Prostate gland (tissue), 2 donors: ENCODE measurements at regions not wholly inside any gene's neighbourhood (a gene's known extent, or its start where the extent isn't known, plus 50 kb on each side); places are given as distances from the start of the nearest gene placed in this dataset.

Experiments
- DNase-seq: peaks from one replicate; pipeline ENCODE4 v3.0.0-alpha.2; 2019; ENCODE audit warnings: low spot score
- H3K27ac ChIP-seq, 2 donors: fragments of 200-600 bp; sonication (generic); 2 replicates each; pipeline ENCODE4 v1.5.1; 2017 to 2019
- H3K27me3 ChIP-seq: fragments of 200-600 bp; sonication (generic); replicated peaks from 2 replicates; pipeline ENCODE4 v1.5.1; 2019; ENCODE audit not compliant: insufficient read depth
- H3K36me3 ChIP-seq, 2 donors: fragments of 200-600 bp; sonication (generic); 1 replicate in 1 of 2; 2 replicates in 1 of 2; pipeline versions ENCODE4 v1.5.1 to v1.8.1; 2017 to 2019
- H3K4me1 ChIP-seq: fragments of 200-600 bp; sonication (generic); replicated peaks from 2 replicates; pipeline ENCODE4 v1.5.1; 2019
- H3K4me3 ChIP-seq, 2 donors: fragments of 200-600 bp; sonication (generic); 2 replicates each; pipeline ENCODE4 v1.5.1; 2017 to 2019
- H3K9me3 ChIP-seq: fragments of 200-600 bp; sonication (generic); 2 replicates; pipeline ENCODE4 v1.5.1; 2017
- CTCF ChIP-seq, 4 experiments: fragments of 200-600 bp in 2 of 4; fragments of 450-650 bp in 2 of 4; sonication (generic) in 2 of 4; IDR thresholded peaks; 1 replicate in 3 of 4; 2 replicates in 1 of 4; pipeline ENCODE4 v1.5.1; 2016 to 2019; ENCODE audit warnings: antibody characterized with exemption in 4 of 4, mild to moderate bottlenecking in 2 of 4, moderate library complexity in 2 of 4
- POLR2A ChIP-seq: fragments of 450-650 bp; IDR thresholded peaks from one replicate; pipeline ENCODE4 v1.6.1; 2016; ENCODE audit warnings: antibody characterized with exemption, mild to moderate bottlenecking
- POLR2AphosphoS5 ChIP-seq: sonication (generic); formaldehyde crosslinking; IDR thresholded peaks from one replicate; pipeline ENCODE4 v1.6.1; 2017; ENCODE audit warnings: antibody characterized with exemption
- WGBS: methylation state at CpG from one replicate; pipeline ENCODE4 v1.1.5; 2018; 5-methylcytosine and 5-hydroxymethylcytosine counted together
- intact Hi-C: fragments of 100-400 bp; cut with DNase I; formaldehyde crosslinking; loops from one replicate; pipeline ENCODE4 v1.14.2; 2022

GRCh38 chr15:85870216-85871014 is 75.7 kb upstream of the KLHL25 start:
- DNase-seq: no peak
- Histone ChIP-seq H3K9me3 (no peaks in the 10 kb centered on the region), H3K4me1 (no peaks in the 10 kb centered on the region), H3K4me3 (no peak overlapping the region), H3K27me3 (no peaks in the 10 kb centered on the region), H3K27ac (no peak overlapping the region), H3K36me3 (no peaks in the 10 kb centered on the region)
- WGBS: 72% methylated on average over 10 of the region's 10 CpGs
- TF ChIP-seq POLR2A: no peak
- TF ChIP-seq CTCF (IDR thresholded peaks at IDR 0.05): no peak
- no peak for TF ChIP-seq POLR2AphosphoS5
- intact Hi-C loops: no loop called here

- Histone ChIP-seq H3K27me3 (no peaks in the 10 kb centered on the region), H3K9me3 (no peaks in the 10 kb centered on the region), H3K36me3 (no peaks in the 10 kb centered on the region), H3K4me1 (no peaks in the 10 kb centered on the region), H3K27ac (no peak overlapping the region), H3K4me3 (no peak overlapping the region)
- no peak for DNase-seq
- WGBS: 84% methylated on average over 8 of the region's 8 CpGs
- TF ChIP-seq POLR2AphosphoS5 (no peak), CTCF (IDR thresholded peaks at IDR 0.05) (no peak), POLR2A (no peak)
- intact Hi-C loops: no loop called here
Observed at GRCh38 chr15:85871545-85871944, 76.8 kb upstream of the KLHL25 start.

GRCh38 chr15:85872125-85872524 is 77.4 kb upstream of the KLHL25 start:
- 93% methylated on average over 5 of the region's 5 CpGs for WGBS
- Histone ChIP-seq H3K27ac (no peak overlapping the region), H3K27me3 (no peaks in the 10 kb centered on the region), H3K9me3 (no peaks in the 10 kb centered on the region), H3K4me1 (no peaks in the 10 kb centered on the region), H3K36me3 (no peaks in the 10 kb centered on the region), H3K4me3 (no peak overlapping the region)
- TF ChIP-seq POLR2A: no peak
- no peak for TF ChIP-seq POLR2AphosphoS5
- no peak for TF ChIP-seq CTCF (IDR thresholded peaks at IDR 0.05)
- intact Hi-C loops: no loop called here
- DNase-seq: no peak

- no peak for DNase-seq
- H3K4me3 ChIP-seq: no peak overlapping the region
- WGBS: 65% methylated on average over 2 of the region's 2 CpGs
- H3K27ac ChIP-seq: no peak overlapping the region
- TF ChIP-seq POLR2AphosphoS5 (no peak), POLR2A (no peak), CTCF (IDR thresholded peaks at IDR 0.05) (no peak)
- intact Hi-C loops: no loop called here
- no peaks in the 10 kb centered on the region for H3K36me3 ChIP-seq
- no peaks in the 10 kb centered on the region for H3K27me3 ChIP-seq
- H3K4me1 ChIP-seq: no peaks in the 10 kb centered on the region
- H3K9me3 ChIP-seq: no peaks in the 10 kb centered on the region
Observed at GRCh38 chr15:85874236-85874635, 79.5 kb upstream of the KLHL25 start.

- Histone ChIP-seq H3K9me3 (no peaks in the 10 kb centered on the region), H3K27ac (no peak overlapping the region), H3K4me3 (no peak overlapping the region), H3K27me3 (no peaks in the 10 kb centered on the region), H3K36me3 (no peaks in the 10 kb centered on the region), H3K4me1 (no peaks in the 10 kb centered on the region)
- no peak for DNase-seq
- intact Hi-C loops: no loop called here
- TF ChIP-seq POLR2A: no peak
- no peak for TF ChIP-seq CTCF (IDR thresholded peaks at IDR 0.05)
- TF ChIP-seq POLR2AphosphoS5: no peak
- WGBS: 74% methylated on average over 2 of the region's 2 CpGs
Observed at GRCh38 chr15:85875756-85876155, 81.0 kb upstream of the KLHL25 start.
